ENCODE measurements at regions not wholly inside any gene's neighbourhood (a gene's known extent, or its start where the extent isn't known, plus 50 kb on each side); places are given as distances from the start of the nearest gene placed in this dataset.

DNA sequence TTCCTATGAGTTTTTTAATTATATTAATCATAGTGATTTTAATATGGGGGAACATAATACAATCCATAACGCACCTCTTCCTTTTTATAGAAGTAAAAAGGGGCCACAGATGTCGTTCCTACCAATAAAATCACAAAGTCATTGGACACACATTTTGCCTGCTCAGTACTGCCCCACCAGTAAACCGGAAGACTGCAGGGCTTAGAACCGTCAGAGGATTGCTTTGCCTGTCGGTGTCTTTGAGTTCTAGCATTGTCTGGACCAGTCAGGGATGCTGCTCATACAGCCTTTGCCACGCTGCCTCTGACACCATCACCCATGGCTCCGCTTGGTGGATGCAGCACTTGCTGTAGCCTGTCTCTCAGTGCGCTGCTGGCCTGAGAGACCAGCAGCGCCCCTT is 853.6 kb downstream of the C6orf118 start:
- TF ChIP-seq POLR2A (IDR thresholded peaks at IDR 0.05) (no peak), POLR2AphosphoS5 (IDR thresholded peaks at IDR 0.05; ENCODE audit: insufficient read depth in 1 of 2, low read depth in 1 of 2) (no peak)
